ENCODE measurements at regions not wholly inside any gene's neighbourhood (a gene's known extent, or its start where the extent isn't known, plus 50 kb on each side); places are given as distances from the start of the nearest gene placed in this dataset.

DNA sequence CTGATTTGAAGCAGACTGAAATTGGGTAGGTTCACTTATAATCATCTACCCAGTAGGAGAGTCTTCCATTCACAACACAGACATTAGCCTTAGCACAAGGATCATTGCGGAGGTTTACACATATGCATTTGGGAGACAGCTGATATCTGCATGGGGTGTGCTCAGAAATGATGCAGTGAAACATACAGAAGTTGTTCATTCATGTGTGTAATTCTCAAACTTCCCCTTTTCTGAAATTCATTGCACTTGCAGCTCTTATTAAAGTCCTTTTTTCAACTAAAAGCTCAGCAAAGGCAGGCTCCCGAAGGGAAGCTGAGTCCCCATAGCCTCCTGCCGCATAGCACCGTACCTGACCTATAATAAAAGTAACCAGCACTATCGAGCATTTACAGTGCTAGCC, 218.3 kb upstream of the CRY1 start:
- DNase-seq (ENCODE audit: low spot score) (no peak), ATAC-seq (ENCODE audit: low FRiP score) (no peak)
- TF ChIP-seq, protein P1, sequence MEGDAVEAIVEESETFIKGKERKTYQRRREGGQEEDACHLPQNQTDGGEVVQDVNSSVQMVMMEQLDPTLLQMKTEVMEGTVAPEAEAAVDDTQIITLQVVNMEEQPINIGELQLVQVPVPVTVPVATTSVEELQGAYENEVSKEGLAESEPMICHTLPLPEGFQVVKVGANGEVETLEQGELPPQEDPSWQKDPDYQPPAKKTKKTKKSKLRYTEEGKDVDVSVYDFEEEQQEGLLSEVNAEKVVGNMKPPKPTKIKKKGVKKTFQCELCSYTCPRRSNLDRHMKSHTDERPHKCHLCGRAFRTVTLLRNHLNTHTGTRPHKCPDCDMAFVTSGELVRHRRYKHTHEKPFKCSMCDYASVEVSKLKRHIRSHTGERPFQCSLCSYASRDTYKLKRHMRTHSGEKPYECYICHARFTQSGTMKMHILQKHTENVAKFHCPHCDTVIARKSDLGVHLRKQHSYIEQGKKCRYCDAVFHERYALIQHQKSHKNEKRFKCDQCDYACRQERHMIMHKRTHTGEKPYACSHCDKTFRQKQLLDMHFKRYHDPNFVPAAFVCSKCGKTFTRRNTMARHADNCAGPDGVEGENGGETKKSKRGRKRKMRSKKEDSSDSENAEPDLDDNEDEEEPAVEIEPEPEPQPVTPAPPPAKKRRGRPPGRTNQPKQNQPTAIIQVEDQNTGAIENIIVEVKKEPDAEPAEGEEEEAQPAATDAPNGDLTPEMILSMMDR (IDR thresholded peaks at IDR 0.05): no peak

GRCh38 chr12:107317751-107318555, 224.6 kb upstream of the CRY1 start:
- peak; percentile 87 for ATAC-seq (ENCODE audit: low FRiP score)
- TF ChIP-seq, protein P1 (IDR thresholded peaks at IDR 0.05): no peak
- DNase-seq (ENCODE audit: low spot score): peak; percentile 27

GRCh38 chr12:107318556-107318805, 225.1 kb upstream of the CRY1 start:
- ATAC-seq (ENCODE audit: low FRiP score) (no peak), DNase-seq (ENCODE audit: low spot score) (no peak)
- TF ChIP-seq, protein P1 (IDR thresholded peaks at IDR 0.05): no peak

- DNase-seq (ENCODE audit: low spot score) (no peak), ATAC-seq (ENCODE audit: low FRiP score) (no peak)
- TF ChIP-seq, protein P1 (IDR thresholded peaks at IDR 0.05): no peak
These were observed 225.6 kb upstream of the CRY1 start for GRCh38 chr12:107318806-107319532.

GRCh38 chr12:107319533-107320032, 226.2 kb upstream of the CRY1 start:
- ATAC-seq (ENCODE audit: low FRiP score): no peak
- TF ChIP-seq, protein P1 (IDR thresholded peaks at IDR 0.05): no peak
- DNase-seq (ENCODE audit: low spot score): no peak

DNA sequence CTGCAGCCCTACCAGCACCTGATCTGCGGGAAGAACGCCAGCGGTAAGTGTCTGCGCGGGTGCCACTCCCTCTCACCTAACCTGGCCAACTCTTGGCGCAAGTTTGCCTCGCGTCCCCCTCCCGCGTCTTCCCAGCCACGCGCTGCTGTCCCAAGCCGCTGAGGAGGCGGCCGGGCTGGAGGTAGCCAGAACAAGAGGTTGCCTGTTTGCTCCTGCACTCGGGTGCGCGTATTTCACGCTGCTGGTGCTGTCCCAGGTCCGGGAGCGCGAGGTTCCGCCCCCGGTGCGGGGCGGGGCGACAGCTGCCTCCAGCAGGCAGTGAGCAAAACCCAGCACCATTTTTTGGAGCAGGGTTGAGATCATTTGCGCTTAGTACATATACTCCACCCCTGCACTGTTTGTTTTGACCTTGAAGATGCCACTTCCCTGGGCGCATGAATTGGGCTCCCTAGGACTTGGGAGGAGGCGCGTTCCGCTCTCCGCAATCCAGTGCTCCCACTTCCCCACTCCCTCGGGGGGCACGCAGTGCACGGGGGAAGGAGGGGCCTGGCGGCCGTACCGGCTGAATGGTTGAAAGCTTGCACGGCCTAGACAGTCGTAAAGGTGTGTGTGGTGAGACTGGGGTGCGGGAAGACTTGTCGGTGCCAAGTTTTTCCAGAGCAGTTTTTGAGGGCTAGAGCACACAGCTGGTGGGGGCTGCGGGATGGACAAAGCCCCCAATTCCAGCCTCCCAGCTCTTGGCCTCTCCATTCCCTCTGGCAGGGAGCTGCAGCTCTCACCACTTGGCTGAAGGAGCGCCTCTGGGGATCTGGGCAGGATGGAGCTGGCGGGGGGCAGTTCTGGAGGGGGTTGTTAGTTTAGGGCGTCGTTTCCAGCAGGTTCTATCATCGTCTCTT, 226.9 kb upstream of the CRY1 start:
- ATAC-seq (ENCODE audit: low FRiP score) (no peak), DNase-seq (ENCODE audit: low spot score) (no peak)

More for the DNA sequence above, 226.9 kb upstream of the CRY1 start:
- TF ChIP-seq, protein P1 (IDR thresholded peaks at IDR 0.05): no peak

Measured in omental fat pad (tissue), 3 donors.